NCI-H2107 treated with DMSO at 0.1 percent for 48 hours (cell line): ENCODE measurements at regions not wholly inside any gene's neighbourhood (a gene's known extent, or its start where the extent isn't known, plus 50 kb on each side); places are given as distances from the start of the nearest gene placed in this dataset.
"Not testable (repeated sequence)": the region's sequence is repeated elsewhere in the genome, so short reads cannot be mapped to it uniquely, and the experiment has no call there.

Experiments
- DNase-seq: peaks from one replicate; lab custom pipeline; 2025; ENCODE audit not compliant: unreplicated experiment; lab: John Stamatoyannopoulos, UW

- DNase-seq, result no peak
Measured at GRCh38 chr6:27156874-27157458, 90.5 kb upstream of the PRSS16 start.

GRCh38 chr6:27157459-27158315, 89.8 kb upstream of the PRSS16 start:
- peak; percentile 45 for DNase-seq

- DNase-seq, result no peak
Measured at GRCh38 chr6:27158316-27158643, 89.2 kb upstream of the PRSS16 start.

- DNase-seq, result no peak
Measured at GRCh38 chr6:27159725-27160124, 87.8 kb upstream of the PRSS16 start.

- no peak for DNase-seq
Measured at GRCh38 chr6:27161115-27161514, 86.4 kb upstream of the PRSS16 start.

GRCh38 chr6:27161603-27161945, 85.9 kb upstream of the PRSS16 start:
- no peak for DNase-seq

GRCh38 chr6:27161946-27162603, 85.4 kb upstream of the PRSS16 start:
- DNase-seq, result no peak

- DNase-seq, result no peak
Measured at GRCh38 chr6:27163834-27164233, 83.7 kb upstream of the PRSS16 start.

GRCh38 chr6:27168108-27168507, 79.4 kb upstream of the PRSS16 start:
- DNase-seq, result no peak

GRCh38 chr6:27168586-27169443, 78.7 kb upstream of the PRSS16 start:
- DNase-seq, result no peak

- not testable (repeated sequence) for DNase-seq
Measured at GRCh38 chr6:27172524-27173231, 74.8 kb upstream of the PRSS16 start.

- DNase-seq, result not testable (repeated sequence)
Measured at GRCh38 chr6:27173232-27173601, 74.3 kb upstream of the PRSS16 start.

GRCh38 chr6:27174958-27175357, 72.5 kb upstream of the PRSS16 start:
- no peak for DNase-seq

GRCh38 chr6:27176096-27176495, 71.4 kb upstream of the PRSS16 start:
- DNase-seq, result no peak

GRCh38 chr6:27176523-27177484, 70.7 kb upstream of the PRSS16 start:
- no peak for DNase-seq

GRCh38 chr6:27177485-27178406, 69.8 kb upstream of the PRSS16 start:
- peak; percentile 28 for DNase-seq

GRCh38 chr6:27178407-27178730, 69.1 kb upstream of the PRSS16 start:
- no peak for DNase-seq

GRCh38 chr6:27178860-27179259, 68.6 kb upstream of the PRSS16 start:
- DNase-seq, result no peak
